ENCODE measurements at regions not wholly inside any gene's neighbourhood (a gene's known extent, or its start where the extent isn't known, plus 50 kb on each side); places are given as distances from the start of the nearest gene placed in this dataset.

DNA sequence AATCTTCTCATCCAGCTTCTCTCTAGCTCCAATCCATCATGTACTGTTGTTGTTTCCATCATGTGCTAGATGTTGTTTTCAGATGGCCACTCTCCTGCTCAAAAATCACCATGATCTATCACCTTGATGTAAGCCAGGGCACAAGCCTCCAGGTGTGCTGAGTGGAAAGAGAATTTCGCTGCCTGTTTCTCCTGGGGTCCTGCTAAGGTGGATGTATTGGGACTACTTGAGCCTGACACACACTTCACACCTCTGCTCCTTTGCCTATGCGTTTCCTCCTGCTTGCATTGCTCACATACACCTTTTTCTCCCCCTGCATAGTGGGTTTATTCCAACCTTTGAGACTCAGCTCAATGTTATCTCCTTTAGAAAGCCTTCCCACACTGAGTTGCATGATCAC lies 287.6 kb downstream of the CYRIA start:
- H3K4me3 ChIP-seq (ENCODE audit: low read depth, low read length), result no peak overlapping the region
- TF ChIP-seq, protein P1, sequence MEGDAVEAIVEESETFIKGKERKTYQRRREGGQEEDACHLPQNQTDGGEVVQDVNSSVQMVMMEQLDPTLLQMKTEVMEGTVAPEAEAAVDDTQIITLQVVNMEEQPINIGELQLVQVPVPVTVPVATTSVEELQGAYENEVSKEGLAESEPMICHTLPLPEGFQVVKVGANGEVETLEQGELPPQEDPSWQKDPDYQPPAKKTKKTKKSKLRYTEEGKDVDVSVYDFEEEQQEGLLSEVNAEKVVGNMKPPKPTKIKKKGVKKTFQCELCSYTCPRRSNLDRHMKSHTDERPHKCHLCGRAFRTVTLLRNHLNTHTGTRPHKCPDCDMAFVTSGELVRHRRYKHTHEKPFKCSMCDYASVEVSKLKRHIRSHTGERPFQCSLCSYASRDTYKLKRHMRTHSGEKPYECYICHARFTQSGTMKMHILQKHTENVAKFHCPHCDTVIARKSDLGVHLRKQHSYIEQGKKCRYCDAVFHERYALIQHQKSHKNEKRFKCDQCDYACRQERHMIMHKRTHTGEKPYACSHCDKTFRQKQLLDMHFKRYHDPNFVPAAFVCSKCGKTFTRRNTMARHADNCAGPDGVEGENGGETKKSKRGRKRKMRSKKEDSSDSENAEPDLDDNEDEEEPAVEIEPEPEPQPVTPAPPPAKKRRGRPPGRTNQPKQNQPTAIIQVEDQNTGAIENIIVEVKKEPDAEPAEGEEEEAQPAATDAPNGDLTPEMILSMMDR (IDR thresholded peaks at IDR 0.05; ENCODE audit: borderline replicate concordance, insufficient read depth, low read depth, low read length), result no peak

DNA sequence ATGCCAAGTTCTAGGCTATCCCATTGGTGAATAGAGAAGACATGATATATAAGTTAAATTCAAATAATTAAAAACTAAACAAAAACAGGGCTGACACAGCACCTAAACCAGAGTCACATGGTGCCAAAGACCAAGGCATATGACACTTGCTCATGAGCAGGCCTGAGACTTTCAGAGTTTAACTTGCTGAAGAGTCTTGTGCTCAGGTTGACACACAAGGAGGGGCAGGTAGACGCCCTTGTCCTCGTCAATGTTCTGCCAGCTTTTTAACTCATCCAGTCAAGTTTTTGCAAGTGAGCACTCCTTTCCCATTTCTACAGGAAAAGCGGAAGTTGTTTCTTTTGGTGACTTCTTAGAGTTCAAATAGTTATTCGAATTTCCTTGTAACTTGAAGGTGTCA lies 289.7 kb downstream of the CYRIA start:
- TF ChIP-seq, protein P1 (IDR thresholded peaks at IDR 0.05; ENCODE audit: borderline replicate concordance, insufficient read depth, low read depth, low read length), result no peak
- H3K4me3 ChIP-seq (ENCODE audit: low read depth, low read length), result no peak overlapping the region

DNA sequence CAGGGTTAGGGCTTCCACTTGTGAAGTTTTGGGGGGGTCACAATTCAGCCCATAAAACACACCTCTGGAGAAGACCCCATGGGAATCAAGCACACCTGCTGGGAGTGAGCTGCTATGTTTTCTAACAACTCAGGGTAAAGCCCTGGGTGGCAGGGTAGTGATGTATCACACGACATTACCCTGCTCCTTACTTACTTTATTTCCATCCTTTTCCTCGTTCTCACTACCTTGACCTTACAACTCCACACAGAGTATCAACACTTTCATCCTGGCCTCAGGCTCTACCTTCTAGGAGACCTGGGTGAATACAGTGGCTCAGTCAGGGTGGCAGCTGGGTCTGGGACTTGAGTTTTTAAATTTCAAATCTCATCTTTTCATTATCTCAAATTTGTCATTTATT lies 290.3 kb downstream of the CYRIA start:
- no peak overlapping the region for H3K4me3 ChIP-seq (ENCODE audit: low read depth, low read length)
- TF ChIP-seq, protein P1 (IDR thresholded peaks at IDR 0.05; ENCODE audit: borderline replicate concordance, insufficient read depth, low read depth, low read length), result no peak

DNA sequence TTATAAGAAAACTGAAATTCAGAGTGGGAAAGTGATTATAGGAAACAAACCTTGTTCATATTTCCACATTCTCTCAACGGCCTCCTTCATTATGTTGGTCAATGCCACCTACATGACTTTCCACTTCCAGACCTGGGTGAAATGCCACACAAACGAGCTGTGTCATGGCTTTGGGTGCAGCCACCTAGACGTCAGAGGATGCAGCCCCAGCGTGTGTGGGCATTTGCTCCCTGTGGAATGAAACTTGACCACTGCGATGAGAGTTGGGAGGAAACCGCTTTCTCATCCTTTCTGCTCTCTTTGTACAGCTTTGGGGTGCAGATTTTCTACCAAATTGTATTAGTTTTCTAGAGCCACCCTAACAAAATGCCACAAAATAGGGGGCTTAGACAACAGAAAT lies 291.0 kb downstream of the CYRIA start:
- no peak overlapping the region for H3K4me3 ChIP-seq (ENCODE audit: low read depth, low read length)
- TF ChIP-seq, protein P1 (IDR thresholded peaks at IDR 0.05; ENCODE audit: borderline replicate concordance, insufficient read depth, low read depth, low read length), result no peak

DNA sequence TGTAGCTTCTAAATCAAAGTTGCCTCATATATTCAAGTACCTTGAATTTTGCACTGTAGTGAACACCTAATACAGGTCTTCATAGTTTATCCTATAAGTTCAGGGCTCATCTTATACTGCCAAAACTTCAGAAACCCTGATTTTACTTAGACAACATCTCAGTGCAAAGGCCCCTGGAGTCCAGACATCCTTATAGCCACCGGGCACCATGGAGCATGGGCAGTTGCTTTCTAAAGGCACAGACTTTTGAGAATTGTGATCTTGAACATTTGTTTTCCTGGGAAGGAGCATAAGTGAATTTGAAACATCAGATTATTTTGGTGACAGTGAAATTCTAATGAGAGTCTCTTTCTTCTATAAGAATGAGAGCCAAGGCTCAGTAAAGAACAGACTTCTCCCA lies 292.3 kb downstream of the CYRIA start:
- TF ChIP-seq, protein P1 (IDR thresholded peaks at IDR 0.05; ENCODE audit: borderline replicate concordance, insufficient read depth, low read depth, low read length), result no peak
- H3K4me3 ChIP-seq (ENCODE audit: low read depth, low read length), result no peak overlapping the region

DNA sequence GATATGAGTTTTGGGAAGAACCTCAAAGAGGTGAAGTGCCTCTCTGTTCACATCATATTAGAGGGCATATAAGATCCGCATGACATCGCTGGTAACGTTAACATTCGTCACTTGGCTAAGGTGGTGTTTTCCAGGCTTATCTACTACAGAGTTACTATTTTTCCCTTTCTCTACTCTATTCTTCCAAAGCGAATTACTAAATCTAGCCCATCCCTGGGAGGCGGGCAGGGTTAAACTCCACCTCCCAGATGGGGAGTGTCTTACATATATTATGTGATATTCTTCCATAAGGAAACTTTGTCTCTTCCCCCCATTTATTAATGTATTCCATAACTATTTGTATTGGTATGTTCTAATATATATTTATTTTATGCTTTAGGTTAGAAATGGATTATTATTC lies 293.9 kb downstream of the CYRIA start:
- TF ChIP-seq, protein P1 (IDR thresholded peaks at IDR 0.05; ENCODE audit: borderline replicate concordance, insufficient read depth, low read depth, low read length), result no peak
- H3K4me3 ChIP-seq (ENCODE audit: low read depth, low read length), result no peak overlapping the region

DNA sequence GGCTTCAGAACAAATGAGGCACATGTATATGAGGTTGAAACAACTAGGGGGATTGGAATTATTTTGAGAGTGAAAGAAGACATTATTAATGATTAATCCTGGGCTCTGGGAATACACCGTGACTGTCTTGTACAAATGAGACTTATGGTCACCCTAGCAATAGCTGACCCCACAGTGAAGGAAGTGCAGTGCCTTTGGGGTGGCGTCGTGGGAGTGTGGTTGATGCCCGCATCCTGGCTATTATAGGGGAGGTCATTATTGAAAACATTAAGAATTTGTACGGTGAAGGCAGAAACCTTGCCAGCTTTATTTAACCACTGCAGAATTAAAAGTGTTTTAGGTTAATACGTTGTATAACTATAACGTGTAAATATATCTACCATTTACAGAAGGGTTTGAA lies 296.7 kb downstream of the CYRIA start:
- TF ChIP-seq, protein P1 (IDR thresholded peaks at IDR 0.05; ENCODE audit: borderline replicate concordance, insufficient read depth, low read depth, low read length), result no peak
- H3K4me3 ChIP-seq (ENCODE audit: low read depth, low read length), result no peak overlapping the region
